Keratinocyte (primary cell): ENCODE measurements at regions not wholly inside any gene's neighbourhood (a gene's known extent, or its start where the extent isn't known, plus 50 kb on each side); places are given as distances from the start of the nearest gene placed in this dataset.

Source experiments
- EZH2 ChIP-seq: IDR thresholded peaks from one replicate; pipeline ENCODE4 v1.6.1; 2012; ENCODE audit warnings: inconsistent platforms, mild to moderate bottlenecking, low read length, moderate library complexity
- TF ChIP-seq, protein P1 (sequence below), 3 experiments: IDR thresholded peaks in 1 of 3; conservative IDR thresholded peaks in 1 of 3; optimal IDR thresholded peaks in 1 of 3; 2 replicates in 2 of 3; 3 replicates in 1 of 3; pipeline versions ENCODE3 to v1.5.1; 2011; ENCODE audit warnings: low read length in 3 of 3, mild to moderate bottlenecking in 3 of 3, moderate library complexity in 2 of 3, control low read depth in 1 of 3, inconsistent platforms in 1 of 3; ENCODE audit not compliant: insufficient read depth in 2 of 3; ENCODE audit errors: extremely low read depth in 1 of 3

DNA sequence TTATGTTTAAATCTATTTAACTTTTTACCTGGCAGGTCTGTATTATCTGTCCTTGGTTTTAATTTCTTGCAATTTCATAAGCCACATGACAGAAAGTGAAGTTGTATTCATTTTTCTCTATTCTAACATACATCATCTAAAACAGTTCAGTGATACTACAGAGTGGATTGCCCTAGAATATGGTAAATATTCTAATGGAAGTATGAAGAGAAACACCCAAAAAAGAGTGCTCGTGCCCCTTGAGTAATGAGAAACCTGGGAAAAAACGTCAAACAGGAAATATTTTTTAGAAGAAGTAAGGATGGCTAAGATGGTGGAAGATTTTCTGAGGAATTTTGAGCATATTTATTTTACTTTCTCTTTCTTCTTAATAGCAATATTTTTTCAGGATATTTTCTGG is 261.1 kb upstream of the CBLB start:
- TF ChIP-seq, protein P1, sequence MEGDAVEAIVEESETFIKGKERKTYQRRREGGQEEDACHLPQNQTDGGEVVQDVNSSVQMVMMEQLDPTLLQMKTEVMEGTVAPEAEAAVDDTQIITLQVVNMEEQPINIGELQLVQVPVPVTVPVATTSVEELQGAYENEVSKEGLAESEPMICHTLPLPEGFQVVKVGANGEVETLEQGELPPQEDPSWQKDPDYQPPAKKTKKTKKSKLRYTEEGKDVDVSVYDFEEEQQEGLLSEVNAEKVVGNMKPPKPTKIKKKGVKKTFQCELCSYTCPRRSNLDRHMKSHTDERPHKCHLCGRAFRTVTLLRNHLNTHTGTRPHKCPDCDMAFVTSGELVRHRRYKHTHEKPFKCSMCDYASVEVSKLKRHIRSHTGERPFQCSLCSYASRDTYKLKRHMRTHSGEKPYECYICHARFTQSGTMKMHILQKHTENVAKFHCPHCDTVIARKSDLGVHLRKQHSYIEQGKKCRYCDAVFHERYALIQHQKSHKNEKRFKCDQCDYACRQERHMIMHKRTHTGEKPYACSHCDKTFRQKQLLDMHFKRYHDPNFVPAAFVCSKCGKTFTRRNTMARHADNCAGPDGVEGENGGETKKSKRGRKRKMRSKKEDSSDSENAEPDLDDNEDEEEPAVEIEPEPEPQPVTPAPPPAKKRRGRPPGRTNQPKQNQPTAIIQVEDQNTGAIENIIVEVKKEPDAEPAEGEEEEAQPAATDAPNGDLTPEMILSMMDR (optimal IDR thresholded peaks at IDR 0.05 in 1 of 3, IDR thresholded peaks at IDR 0.05 in 1 of 3, conservative IDR thresholded peaks at IDR 0.05 in 1 of 3; ENCODE audit: extremely low read depth in 1 of 3, insufficient read depth in 2 of 3, low read length in 3 of 3) = no peak
- TF ChIP-seq EZH2 = no peak
